Stimulated activated CD8-positive, alpha-beta memory T cell treated with anti-CD3 and anti-CD28 coated beads, Interleukin-4, amount 100 ng/mL, for 4 hours (primary cell): ENCODE measurements at regions not wholly inside any gene's neighbourhood (a gene's known extent, or its start where the extent isn't known, plus 50 kb on each side); places are given as distances from the start of the nearest gene placed in this dataset.
"Not testable (repeated sequence)": the region's sequence is repeated elsewhere in the genome, so short reads cannot be mapped to it uniquely, and the experiment has no call there.

ENCODE experiments used
- DNase-seq, 2 donors: peaks; one replicate each; pipeline ENCODE4 v3.0.0-alpha.2; 2020; ENCODE audit warnings: low read depth in 2 of 2, low spot score in 1 of 2

DNA sequence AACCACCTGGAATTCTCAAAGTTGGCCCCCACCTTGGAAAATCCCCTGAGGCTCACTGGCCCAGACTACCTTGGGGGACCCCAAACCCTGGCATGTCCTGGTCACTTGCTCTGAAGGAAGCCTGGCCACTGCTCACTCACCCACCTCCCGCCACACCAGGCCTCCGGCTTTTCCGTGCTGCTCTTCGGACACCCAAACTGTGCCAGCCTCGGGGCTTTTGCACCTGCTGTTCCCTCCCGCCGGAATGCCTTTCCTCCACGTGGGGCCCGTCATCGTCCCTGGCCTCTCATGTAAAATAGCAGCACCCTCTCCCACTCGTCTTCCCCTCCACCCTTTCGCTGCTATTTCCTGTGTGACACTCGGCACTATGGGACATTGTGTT lies 87.2 kb upstream of the NCOR2 start:
- no peak for DNase-seq

DNA sequence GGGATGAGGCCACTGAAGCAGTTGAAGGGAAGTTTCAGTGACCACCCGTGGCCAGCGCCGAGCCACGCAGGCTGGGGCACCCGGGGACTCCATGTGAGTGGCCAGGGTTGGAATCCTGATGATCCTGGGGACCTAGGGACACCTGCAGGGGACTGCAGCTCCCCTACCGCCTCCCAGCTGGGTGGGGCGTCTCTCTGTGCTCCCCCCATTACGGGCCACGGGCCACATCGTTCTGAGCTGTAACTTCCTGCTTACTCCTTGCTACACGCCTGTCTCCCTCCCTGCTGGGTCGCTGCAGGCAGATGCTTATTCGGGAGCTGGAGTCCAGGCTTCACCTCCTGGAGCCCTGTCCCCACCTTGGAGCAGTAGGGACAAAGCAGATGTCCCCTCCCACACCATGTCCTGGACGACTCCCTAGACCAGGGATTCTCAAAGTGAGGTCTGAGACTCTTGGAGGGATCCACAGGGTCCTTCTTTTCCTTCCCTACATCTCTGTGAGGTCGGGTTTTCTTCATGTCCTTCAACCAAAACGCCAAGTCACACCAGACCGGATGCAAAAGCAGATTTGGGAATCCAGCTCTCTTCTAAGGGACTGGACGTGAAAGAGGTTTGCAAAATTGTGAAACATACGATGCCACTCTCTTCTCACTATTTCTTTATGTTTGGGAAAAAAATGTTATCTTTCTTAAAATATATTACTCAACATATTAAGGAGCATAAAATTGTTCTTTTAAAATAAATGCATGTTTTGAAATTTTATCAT lies 85.9 kb upstream of the NCOR2 start:
- no peak for DNase-seq

DNA sequence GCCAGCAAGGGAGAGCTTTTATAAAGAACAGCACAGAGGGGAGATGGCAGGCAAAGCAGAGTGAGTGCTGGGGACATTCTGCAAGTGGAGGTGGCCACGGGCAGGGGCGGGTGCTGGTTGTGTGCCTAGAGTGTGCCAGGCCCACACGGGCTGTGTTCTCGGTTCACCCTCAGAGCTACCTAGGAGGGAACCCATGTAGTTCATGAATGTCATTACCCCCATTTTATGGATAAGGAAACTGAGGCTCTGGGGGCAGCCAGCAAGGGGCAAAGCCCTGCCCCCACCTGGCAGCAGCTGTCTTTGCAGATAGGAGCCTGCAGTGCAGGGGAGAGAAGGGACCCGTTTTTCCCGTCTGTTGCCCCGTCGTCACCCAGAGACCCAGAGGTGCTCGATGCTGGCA lies 85.2 kb upstream of the NCOR2 start:
- no peak for DNase-seq

DNA sequence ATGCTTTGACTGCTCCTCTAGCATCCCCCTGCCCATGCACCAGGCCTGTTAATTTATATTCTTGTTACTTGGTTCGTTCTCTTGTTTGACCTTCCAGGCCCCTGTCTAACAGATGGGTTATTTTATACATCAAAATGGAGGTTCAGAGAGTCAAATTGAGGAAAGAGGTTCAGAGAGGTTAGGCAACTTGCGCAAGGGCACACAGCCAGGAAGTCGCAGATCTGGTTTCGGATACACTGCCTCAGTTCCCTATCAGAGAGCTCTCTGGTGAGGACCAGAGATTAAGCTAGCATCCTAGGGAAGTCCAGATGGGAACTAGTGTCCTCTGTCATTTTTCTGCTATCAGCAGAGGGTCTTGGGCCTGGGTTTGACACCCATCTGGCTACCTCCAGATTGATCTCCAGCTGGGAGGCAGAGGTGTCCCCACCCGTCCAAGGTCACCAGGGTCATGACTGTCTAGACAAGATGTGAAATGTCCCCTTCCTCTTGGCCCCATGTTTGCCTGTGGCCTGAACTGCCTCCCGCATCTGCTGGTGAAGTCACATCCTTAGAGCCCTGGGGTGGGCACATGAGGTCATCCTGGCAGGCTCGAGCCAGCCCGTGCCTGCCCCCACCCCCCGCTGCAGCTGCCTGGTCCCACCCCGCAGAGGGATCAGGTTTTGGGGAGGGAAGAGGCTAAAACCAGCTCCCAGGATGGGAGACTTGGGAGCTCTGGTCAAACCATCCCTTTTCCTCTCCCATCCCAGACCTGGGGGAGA lies 84.3 kb upstream of the NCOR2 start:
- DNase-seq: no peak

DNA sequence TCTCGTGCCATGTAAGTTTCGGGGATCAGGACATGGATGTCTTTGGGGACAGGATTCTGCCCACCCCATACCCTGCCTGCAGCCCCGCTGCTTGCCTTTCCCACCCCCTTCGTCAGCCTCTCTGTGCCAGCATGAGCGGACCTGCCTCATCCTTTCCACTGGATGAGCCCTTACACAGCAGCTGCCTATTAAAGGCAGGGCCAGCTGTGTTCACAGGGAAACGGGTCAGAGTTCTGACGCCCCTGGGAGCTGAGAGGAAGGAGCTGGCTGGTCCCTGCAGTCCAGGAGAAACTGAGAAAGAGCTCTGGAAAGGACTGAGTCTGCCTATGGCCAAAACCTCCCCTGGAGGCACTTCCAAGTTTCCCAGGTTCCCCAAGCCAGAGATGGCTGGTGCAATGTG lies 83.5 kb upstream of the NCOR2 start:
- DNase-seq: no peak

DNA sequence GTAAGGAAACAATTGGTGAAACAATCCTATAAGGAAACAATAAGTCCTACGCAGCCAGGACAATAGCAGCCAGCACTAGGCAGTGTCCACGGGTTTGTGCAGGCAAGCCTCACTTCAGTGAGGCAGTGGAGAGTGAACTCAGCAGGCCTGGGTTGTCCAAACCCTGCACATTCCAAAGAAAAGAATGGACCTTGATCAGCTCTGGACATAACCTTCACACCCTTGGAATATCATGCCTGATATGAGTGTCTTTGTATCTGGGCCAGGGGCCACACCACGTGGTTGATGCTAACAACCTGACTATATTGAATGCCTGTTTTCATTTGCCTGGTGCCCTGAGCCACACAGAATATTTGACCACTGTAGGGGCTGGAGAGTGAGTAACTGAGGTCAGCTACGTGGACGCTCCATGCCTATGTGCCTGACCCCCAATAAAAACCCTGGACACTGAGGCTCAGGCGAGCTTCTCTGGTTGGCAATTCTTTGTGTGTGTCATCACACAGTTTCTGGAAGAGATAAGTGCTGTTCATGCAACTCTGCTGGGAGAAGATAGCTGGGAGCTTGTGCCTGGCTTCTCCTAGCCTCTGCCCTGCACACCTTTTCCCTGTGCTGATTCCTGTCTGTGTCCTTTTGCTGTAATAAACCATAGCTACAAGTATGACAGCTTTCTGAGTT lies 81.4 kb upstream of the NCOR2 start:
- no peak for DNase-seq

DNA sequence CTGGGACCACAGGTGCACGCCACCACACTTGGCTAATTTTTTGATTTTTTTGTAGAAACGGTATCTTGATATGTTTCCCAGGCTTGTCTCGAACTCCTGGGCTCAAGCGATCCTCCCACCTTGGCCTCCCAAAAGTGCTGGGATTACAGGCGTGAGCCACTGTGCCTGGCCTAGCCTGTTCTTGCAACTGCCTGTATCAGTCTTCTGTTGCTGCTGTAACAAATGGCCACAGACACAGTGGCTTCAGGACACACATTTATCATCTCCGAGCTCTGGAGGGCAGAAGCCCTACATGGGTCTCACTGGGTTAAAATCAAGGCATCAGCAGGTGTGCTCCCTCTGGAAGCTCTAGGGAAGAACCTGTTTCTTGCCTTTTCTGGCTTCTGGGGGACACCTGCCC lies 79.9 kb upstream of the NCOR2 start:
- DNase-seq: no peak

DNA sequence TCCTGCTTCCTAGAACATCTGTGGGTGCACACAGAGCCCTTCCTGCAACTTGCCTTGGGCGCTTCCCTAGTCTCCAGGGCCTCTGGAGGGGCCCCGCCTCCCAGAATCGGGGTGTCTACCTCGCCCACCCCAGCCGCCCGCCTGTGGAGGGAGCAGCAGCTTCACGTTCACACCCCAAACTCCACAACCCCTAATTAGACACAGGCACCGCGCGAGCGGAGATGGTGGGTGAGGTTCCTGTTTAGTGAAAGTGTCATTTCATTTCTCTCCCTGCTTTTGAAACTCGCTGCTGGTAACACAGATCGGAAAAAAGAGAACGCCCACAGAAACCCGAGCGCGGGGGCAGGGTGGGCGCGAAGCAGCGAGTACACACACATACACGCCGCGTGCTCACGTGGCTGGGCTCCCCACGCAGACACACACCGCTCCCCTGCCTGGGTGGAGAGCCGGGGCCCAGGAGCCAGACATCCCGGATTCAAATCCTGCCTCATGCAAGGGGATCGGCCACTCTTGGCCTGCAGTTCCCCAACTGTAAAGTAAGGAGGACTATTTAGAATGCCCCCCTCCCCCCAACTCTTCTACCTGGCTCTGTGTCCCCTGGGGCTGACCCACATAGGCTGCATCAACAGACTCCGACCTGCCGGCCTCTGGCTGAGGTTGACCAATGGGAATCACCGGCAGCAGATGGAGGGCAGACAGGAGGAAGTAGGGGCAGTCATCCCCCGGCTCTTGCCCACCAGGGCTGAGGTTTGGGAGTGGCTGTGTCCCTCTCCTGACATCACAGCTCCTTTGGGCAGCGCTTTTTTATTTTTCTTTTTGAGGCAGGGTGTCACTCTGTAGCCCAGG lies 79.2 kb upstream of the NCOR2 start:
- DNase-seq: peak; percentile 69 to 83

DNA sequence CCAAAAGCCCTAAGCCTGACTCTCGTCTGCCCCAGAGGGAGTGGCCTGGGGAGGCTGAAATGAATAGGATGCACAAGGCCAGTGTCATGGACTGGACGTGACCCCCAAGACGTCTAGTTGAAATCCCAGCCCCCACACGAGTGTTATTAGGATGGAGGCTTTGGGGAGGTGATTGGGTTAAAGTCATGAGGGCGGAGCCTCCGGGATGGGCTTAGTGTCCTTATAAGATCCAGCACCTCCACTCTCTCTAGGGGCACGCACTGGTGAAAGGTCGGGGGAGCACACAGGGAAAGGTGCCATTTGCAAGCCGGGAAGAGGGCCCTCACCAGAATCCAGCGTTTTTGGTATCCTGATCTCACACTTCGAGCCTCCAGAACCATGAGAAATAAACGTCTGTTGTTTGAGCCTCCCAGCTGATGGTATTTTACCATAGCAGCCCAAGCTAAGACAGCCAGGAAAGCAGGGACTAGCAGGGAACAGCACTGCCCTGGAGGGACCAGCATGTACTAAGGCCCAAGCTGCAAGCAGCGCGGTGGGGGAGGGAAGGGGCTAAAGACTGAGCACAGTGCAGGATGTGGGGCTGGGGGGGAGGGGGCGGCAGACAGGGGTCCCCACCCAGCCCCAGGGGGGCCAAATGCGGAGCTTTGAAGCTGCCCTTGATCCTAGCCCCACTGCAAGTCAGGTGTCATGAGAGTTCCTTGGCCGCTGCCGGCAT lies 78.3 kb upstream of the NCOR2 start:
- no peak for DNase-seq

DNA sequence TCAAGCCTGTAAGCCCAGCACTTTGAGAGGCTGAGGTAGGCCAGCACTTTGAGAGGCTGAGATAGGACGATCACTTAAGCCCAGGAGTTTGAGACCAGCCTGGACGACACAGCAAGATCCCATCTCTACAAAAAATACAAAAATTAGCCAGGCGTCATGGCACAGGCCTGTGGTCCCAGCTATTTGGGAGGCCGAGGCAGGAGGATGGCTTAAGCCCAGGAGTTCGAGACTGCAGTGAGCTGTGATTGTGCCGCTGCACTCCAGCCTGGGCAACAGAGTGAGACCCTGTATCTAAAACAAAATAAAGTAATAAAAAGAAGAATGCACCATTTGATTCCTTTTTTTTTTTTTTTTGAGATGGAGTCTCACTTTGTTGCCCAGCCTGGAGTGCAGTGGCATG lies 76.4 kb upstream of the NCOR2 start:
- not testable (repeated sequence) for DNase-seq

DNA sequence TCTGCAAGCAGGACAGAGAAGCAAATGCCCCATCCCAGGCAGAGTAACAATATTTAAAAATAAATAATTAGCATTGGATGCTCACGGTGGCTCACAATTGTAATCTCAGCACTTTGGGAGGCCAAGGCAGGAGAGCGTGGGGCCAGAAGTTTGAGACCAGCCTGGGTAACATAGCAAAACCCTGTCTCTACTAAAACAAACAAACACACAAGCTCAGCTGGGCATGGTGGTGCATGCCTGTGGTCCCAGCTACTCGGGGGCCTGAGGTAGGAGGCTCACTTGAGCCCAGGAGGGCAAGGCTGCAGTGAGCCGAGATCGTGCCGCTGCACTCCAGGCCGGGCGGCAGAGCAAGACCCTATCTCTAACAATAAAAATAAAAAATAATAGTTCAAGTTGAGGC lies 74.7 kb upstream of the NCOR2 start:
- DNase-seq: no peak

DNA sequence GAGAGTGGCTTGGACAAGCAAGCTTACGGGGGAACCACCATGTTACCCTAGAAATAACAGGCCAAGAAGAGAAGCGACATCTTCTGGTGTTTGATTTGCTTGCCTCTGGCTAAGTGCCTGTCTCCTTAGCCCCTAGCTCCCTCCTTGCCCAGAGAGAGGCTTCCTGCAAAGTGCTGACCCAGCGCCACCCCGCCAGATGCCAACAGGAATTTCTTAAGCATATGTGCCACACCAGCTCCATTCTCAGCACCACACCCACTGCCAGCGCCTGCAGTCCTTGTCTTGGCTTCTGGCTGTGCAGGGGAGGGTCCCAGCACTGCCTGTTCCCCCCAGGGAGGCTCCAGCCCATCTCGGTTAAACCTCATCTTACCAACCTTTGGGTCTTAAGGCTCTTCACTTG lies 74.2 kb upstream of the NCOR2 start:
- DNase-seq: no peak

DNA sequence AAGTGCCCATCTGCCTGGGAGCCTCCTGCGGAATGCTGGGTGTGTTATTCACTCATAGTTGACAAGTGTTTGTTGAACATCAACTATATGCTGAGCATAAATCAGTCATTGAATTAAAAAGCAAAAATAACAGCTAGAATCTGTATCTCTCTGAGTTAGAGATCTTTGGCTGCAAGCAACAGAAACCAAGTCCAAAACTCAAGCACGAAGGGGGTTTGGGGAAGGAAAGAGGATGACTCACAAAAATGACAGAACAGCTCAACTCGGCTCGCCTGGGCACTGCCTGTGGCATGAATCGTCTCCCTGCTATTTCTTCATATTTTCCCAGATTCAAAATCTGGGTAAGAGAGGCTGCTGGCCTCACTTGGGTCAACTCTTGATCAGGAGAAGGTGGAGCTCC lies 72.6 kb upstream of the NCOR2 start:
- no peak for DNase-seq

DNA sequence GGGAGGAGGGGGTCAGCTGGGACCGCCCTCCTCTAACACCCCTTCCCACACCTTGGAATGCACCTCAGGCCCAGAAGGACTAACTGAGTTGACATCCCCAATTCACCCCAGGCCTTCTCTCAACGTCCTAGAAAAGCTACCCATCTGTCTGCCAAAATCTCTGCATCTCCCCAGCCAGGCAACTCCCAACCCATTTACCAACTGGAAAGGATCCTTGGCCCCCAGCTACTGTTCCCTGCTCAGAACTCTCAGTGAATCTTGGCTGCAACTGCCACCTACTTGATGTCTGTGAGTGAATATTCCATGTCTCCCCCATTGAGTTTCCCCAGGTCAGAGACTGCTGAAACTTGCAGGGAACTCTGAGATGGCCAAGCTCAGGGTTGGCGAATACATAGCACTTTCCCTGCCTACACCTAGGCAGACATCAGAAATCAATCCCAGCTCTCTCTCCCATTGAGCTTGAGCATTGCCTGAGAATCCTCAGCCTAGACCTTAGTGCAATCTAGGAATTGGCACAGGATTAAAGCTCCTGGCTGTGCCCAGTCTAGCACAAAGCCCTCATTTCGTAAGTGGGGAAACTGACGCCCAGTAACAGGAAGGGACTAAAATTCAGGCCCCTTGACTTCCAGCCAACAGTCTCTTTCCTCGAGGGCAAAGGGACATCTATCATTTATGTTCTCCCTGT lies 71.9 kb upstream of the NCOR2 start:
- DNase-seq: no peak

DNA sequence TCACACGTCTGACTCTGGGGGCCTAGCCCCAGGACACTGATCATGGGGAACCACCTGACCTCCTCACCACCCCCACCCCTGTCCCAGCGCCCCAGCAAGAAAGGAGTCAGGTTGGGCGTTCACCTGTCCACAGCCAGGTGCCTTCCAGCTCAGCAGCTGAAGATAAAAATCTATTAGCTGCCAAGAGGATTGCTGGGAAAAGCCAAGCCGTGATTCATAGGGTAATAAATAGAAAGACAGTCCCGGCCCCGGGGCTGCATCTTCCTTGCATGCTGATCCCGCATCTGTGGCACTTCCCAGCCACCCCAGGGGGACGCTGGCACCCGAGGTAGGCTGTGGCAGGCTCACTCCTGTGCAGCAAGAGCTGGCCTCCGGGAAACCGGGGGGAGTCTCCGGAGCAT lies 70.2 kb upstream of the NCOR2 start:
- DNase-seq: no peak

DNA sequence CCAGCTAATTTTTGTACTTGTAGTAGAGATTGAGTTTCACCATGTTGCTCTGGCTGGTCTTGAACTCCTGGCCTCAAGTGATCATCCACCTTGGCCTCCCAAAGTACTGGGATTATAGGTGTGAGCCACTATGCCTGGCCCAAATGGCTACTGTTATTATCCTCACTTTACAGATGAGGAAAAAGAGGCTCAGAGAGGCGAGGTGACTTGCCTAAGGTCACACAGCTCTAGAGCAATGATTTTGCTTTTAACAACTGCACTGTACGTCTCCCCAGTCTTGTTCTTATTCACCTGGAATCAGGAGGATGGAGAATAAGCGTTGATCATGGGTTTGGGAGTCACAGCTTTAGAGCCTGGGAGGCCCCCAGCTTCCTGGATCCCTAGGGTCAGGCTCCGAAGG lies 69.8 kb upstream of the NCOR2 start:
- no peak for DNase-seq

DNA sequence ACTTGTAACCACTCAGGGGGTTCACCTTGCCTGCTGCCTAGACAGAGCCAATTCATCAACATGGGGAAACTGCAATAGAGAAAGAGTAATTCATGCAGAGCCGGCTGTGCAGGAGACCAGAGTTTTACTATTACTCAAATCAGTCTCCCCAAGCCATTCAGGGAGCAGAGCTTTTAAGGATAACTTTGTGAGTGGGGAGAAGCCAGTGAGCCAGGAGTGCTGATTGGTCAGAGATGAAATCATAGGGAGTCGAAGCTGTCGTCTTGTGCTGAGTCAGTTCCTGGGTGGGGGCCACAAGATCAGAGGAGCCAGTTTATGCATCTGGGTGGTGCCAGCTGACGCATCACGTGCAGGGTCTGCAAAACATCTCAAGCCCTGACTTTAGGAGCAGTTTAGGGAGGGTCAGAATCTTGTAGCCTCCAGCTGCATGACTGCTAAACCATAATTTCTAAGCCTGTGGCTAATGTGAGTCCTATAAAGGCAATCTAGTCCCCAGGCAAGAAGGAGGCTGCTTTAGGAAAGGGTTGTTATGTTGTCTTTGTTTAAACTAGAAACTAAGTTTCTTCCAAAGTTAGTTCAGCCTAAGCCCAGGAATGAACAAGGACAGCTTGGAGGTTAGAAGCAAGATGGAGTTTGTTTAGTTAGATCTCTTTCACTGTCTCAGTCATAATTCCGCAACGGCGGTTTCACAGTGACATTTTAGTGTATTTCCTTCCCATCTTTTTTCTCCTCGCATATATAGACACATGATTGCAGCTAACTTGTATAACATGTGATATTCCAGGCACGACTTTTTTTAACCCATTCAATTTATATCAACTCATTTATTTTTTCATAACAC lies 68.9 kb upstream of the NCOR2 start:
- peak; percentile 20 to 22 for DNase-seq

DNA sequence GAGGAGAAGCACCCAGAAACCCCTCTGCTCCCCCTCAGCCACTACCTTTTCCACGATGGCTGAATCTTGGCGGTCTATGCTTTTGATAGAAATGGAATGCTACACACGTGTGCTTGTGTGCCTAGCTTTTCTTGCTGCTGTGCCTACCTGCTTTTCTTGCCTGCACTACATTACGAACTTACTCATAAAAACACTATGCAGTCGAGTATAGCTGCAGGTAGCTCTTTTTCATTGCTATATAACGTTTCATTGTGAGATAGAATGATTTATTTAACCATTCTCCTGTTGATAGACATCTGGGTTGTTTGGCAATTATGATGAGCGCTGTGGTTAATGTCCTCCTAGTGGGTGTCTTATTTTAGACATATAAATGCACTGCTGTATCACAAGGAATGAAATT lies 67.9 kb upstream of the NCOR2 start:
- no peak for DNase-seq
